NB4 (cell line): ENCODE measurements at regions not wholly inside any gene's neighbourhood (a gene's known extent, or its start where the extent isn't known, plus 50 kb on each side); places are given as distances from the start of the nearest gene placed in this dataset.

ENCODE experiments used
- DNase-seq: peaks from one replicate; pipeline ENCODE4 v3.0.0; 2010; ENCODE audit warnings: low read depth
- H3K4me3 ChIP-seq: one replicate; pipeline ENCODE4 v1.5.1; 2011; ENCODE audit warnings: mild to moderate bottlenecking, low read depth, low read length, moderate library complexity
- CTCF ChIP-seq: IDR thresholded peaks from one replicate; pipeline ENCODE4 v1.5.1; 2012; ENCODE audit warnings: low read depth, low read length
- MAX ChIP-seq: IDR thresholded peaks from 2 replicates; pipeline ENCODE4 v1.6.1; 2011; ENCODE audit warnings: low read depth, low read length
- MYC ChIP-seq: IDR thresholded peaks from 2 replicates; pipeline ENCODE4 v1.6.1; 2011; ENCODE audit warnings: low read depth, low read length
- POLR2A ChIP-seq: IDR thresholded peaks from 2 replicates; pipeline ENCODE4 v1.6.1; 2011; ENCODE audit warnings: mild to moderate bottlenecking; ENCODE audit not compliant: insufficient read length; ENCODE audit errors: extremely low read depth

DNA sequence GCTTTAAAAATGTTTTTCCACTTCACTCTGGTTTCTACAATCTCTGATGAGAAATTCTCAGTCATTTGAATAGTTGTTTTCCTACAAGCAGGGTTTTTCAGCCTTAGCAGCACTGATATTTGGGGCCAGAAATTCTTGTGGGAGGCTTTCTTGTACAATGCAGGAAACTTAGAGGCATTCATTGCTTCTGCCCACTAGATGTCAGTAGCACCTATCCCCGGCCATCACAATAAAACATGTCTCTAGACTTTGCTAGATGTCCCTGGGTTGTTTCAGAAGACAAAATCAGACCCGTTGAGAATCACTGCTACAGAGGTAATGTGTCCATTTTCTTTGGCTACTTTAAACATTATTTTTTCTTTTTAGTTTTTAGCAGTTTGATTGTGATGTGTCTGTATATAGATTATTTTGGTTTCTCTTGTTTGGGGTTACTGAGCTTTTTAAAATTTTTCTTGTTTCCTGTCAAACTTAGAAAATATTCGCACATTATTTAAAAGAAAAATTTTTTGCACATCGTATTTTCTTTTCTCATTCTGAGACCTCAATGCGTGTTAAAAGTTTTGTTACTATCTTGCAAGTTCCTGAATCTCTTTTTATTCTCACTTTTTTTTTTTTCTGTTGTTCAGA is 60.8 kb upstream of the CCDC179 start:
- no peak for TF ChIP-seq POLR2A
- peak; percentile 59 for TF ChIP-seq CTCF
- TF ChIP-seq MYC = no peak
- DNase-seq = peak; percentile 53
- H3K4me3 ChIP-seq = no peak overlapping the region

DNA sequence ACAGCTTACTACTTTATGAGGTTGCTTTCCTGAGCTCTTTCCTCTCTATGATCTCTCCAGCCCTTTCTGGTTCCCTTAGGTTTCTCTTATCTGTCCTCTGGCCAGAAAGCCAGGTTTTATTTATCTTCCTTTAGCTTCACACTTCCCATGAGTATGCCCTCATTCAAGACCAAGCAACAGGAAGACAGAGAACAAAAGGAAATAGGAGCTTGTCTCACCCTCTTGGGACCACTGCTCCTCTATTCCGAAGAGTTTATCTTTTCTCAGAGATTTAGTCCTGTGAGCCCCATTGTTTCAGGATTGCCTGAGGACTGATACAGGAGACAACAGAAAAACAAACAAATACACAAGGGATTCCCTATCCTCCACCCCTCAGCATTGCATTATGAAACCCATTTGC is 62.4 kb upstream of the CCDC179 start:
- DNase-seq = no peak
- no peak overlapping the region for H3K4me3 ChIP-seq
- no peak for TF ChIP-seq POLR2A
- TF ChIP-seq MAX = no peak
- TF ChIP-seq CTCF = no peak
- TF ChIP-seq MYC = no peak

GRCh38 chr11:22923561-22923960 is 63.3 kb upstream of the CCDC179 start:
- TF ChIP-seq POLR2A = no peak
- no peak for TF ChIP-seq CTCF
- no peak for TF ChIP-seq MAX
- TF ChIP-seq MYC = no peak
- no peak overlapping the region for H3K4me3 ChIP-seq
- DNase-seq = no peak

GRCh38 chr11:22926341-22926740 is 66.1 kb upstream of the CCDC179 start:
- DNase-seq = no peak
- H3K4me3 ChIP-seq = no peak overlapping the region
- no peak for TF ChIP-seq MYC
- TF ChIP-seq CTCF = no peak
- no peak for TF ChIP-seq MAX

DNA sequence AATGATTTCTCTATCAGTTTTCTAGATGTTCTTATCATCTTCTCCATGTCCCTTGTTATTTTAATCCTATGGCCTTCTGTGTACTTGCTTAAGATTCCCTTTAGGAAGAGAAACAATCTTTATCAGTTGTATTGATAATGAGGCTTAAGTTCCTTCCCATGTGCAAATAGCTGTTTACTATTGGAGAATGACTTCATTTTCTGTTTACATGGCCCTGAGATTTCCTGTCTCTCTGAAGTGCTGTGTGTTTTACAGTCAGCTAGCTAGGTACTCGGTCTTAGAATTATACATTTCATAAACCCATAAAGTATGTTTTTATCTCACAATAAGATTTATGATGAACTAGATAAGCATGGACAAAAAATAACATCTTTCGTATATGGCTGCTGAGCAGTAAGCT is 67.5 kb upstream of the CCDC179 start:
- H3K4me3 ChIP-seq = no peak overlapping the region
- no peak for TF ChIP-seq POLR2A
- TF ChIP-seq MAX = no peak
- no peak for TF ChIP-seq CTCF
- TF ChIP-seq MYC = no peak
- DNase-seq = no peak

GRCh38 chr11:22928207-22928917 is 68.1 kb upstream of the CCDC179 start:
- TF ChIP-seq MYC (no peak), CTCF (no peak), MAX (no peak), POLR2A (no peak)
- DNase-seq = no peak
- H3K4me3 ChIP-seq = no peak overlapping the region
